ENCODE measurements at regions not wholly inside any gene's neighbourhood (a gene's known extent, or its start where the extent isn't known, plus 50 kb on each side); places are given as distances from the start of the nearest gene placed in this dataset.

- TF ChIP-seq POLR2AphosphoS5 (IDR thresholded peaks at IDR 0.05): no peak
- TF ChIP-seq CTCF (IDR thresholded peaks at IDR 0.05): no peak
- no peak for TF ChIP-seq POLR2A (IDR thresholded peaks at IDR 0.05; ENCODE audit: low read depth)
- TF ChIP-seq EP300 (IDR thresholded peaks at IDR 0.05): no peak
- Histone ChIP-seq H3K4me3 (no peak overlapping the region), H3K27ac (replicated peaks in 1 of 4) (no peak overlapping the region), H3K4me1 (peaks cover 30 to 41% (median 36%) of the 10 kb centered on the region in 4 donors), H3K36me3 (no peaks in the 10 kb centered on the region), H3K9me3 (no peaks in the 10 kb centered on the region), H3K27me3 (no peaks in the 10 kb centered on the region)
- intact Hi-C loops (cut with DNase I): no loop called here
- 91% methylated on average over 6 of the region's 7 CpGs for WGBS
- no peak for DNase-seq (ENCODE audit: extremely low spot score)
Measured at GRCh38 chr9:121563881-121564460, 64.3 kb upstream of the GGTA1 start.

GRCh38 chr9:121564504-121565260 is 65.0 kb upstream of the GGTA1 start:
- no peaks in the 10 kb centered on the region for H3K36me3 ChIP-seq
- intact Hi-C loops (cut with DNase I): no loop called here
- no peaks in the 10 kb centered on the region for H3K9me3 ChIP-seq
- no peak overlapping the region for H3K4me3 ChIP-seq
- H3K27ac ChIP-seq (replicated peaks in 1 of 4): no peak overlapping the region
- no peaks in the 10 kb centered on the region for H3K27me3 ChIP-seq
- peaks cover 37 to 43% (median 42%) of the 10 kb centered on the region in 4 donors for H3K4me1 ChIP-seq
- no peak for TF ChIP-seq CTCF (IDR thresholded peaks at IDR 0.05)
- no peak for TF ChIP-seq POLR2AphosphoS5 (IDR thresholded peaks at IDR 0.05)
- TF ChIP-seq POLR2A (IDR thresholded peaks at IDR 0.05; ENCODE audit: low read depth): no peak
- no peak for TF ChIP-seq EP300 (IDR thresholded peaks at IDR 0.05)
- DNase-seq (ENCODE audit: extremely low spot score): no peak
- 94% methylated on average over 11 of the region's 11 CpGs for WGBS

GRCh38 chr9:121566481-121567465 is 67.1 kb upstream of the GGTA1 start:
- 33% methylated on average over 26 of the region's 27 CpGs for WGBS
- intact Hi-C loops (cut with DNase I): no loop called here
- Histone ChIP-seq H3K4me1 (peaks cover 38 to 63% (median 60%) of the 10 kb centered on the region in 4 donors), H3K27ac (replicated peaks in 1 of 4) (peak overlapping the region; percentile 81 to 87 (median 84)), H3K9me3 (no peaks in the 10 kb centered on the region), H3K27me3 (no peaks in the 10 kb centered on the region), H3K36me3 (no peaks in the 10 kb centered on the region), H3K4me3 (peak overlapping the region; percentile 46 to 54 (median 50))
- DNase-seq (ENCODE audit: extremely low spot score): no peak
- TF ChIP-seq POLR2AphosphoS5 (IDR thresholded peaks at IDR 0.05) (peak; percentile 39 to 51), CTCF (IDR thresholded peaks at IDR 0.05) (no peak)

- intact Hi-C loops (cut with DNase I): no loop called here
- Histone ChIP-seq H3K9me3 (no peaks in the 10 kb centered on the region), H3K4me3 (peak overlapping the region; percentile 46 to 54 (median 50)), H3K36me3 (no peaks in the 10 kb centered on the region), H3K4me1 (peaks cover 38 to 73% (median 70%) of the 10 kb centered on the region in 4 donors), H3K27me3 (no peaks in the 10 kb centered on the region), H3K27ac (replicated peaks in 1 of 4) (peak overlapping the region; percentile 81 to 87 (median 84))
- DNase-seq (ENCODE audit: extremely low spot score): no peak
- WGBS: 13% methylated on average over 15 of the region's 19 CpGs
- TF ChIP-seq POLR2A (IDR thresholded peaks at IDR 0.05; ENCODE audit: low read depth): no peak
- TF ChIP-seq EP300 (IDR thresholded peaks at IDR 0.05): no peak
- no peak for TF ChIP-seq POLR2AphosphoS5 (IDR thresholded peaks at IDR 0.05)
- TF ChIP-seq CTCF (IDR thresholded peaks at IDR 0.05): peak in 1 of 3 experiments; percentile 39
Measured at GRCh38 chr9:121567500-121568342, 68.1 kb upstream of the GGTA1 start.

Data from esophagus muscularis mucosa (tissue), 4 donors.